SU-DHL-6 (cell line): ENCODE measurements at regions not wholly inside any gene's neighbourhood (a gene's known extent, or its start where the extent isn't known, plus 50 kb on each side); places are given as distances from the start of the nearest gene placed in this dataset.

Experiments
- EZH2phosphoT487 ChIP-seq: fragments of 200-600 bp; sonication (generic), shearing (Covaris generic); conservative IDR thresholded peaks from 2 replicates; pipeline ENCODE4 v1.6.1; 2018; ENCODE audit warnings: mild to moderate bottlenecking, antibody characterized with exemption, low read length, moderate library complexity, mixed read lengths
- TF ChIP-seq, protein P1 (sequence below): fragments of 200-600 bp; sonication (generic); IDR thresholded peaks from one replicate; pipeline ENCODE4 v1.5.1; 2017; ENCODE audit warnings: antibody characterized with exemption, mild to moderate bottlenecking, low read length, moderate library complexity; ENCODE audit not compliant: insufficient read depth, poor library complexity, severe bottlenecking

DNA sequence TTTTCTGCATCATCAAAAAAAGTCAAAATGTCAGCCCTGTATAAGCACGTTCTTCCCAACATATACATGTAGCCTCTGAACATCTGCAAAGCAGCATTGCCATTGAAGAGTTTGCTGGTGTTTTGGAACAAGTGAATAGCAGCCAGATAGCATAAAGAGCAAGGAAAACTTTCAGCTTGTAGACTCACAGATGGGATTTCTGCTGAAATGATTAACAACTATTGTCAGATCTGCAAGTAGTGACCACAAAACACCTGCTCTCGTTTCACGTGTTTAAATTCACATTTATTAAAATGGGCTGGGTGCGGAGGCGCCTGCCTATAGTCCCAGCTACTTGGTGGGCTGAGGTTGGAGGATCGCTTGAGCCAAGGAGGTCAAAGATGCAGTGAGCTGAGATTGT lies 123.7 kb downstream of the SPRY1 start:
- TF ChIP-seq, protein P1, sequence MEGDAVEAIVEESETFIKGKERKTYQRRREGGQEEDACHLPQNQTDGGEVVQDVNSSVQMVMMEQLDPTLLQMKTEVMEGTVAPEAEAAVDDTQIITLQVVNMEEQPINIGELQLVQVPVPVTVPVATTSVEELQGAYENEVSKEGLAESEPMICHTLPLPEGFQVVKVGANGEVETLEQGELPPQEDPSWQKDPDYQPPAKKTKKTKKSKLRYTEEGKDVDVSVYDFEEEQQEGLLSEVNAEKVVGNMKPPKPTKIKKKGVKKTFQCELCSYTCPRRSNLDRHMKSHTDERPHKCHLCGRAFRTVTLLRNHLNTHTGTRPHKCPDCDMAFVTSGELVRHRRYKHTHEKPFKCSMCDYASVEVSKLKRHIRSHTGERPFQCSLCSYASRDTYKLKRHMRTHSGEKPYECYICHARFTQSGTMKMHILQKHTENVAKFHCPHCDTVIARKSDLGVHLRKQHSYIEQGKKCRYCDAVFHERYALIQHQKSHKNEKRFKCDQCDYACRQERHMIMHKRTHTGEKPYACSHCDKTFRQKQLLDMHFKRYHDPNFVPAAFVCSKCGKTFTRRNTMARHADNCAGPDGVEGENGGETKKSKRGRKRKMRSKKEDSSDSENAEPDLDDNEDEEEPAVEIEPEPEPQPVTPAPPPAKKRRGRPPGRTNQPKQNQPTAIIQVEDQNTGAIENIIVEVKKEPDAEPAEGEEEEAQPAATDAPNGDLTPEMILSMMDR, result no peak
- no peak for TF ChIP-seq EZH2phosphoT487
